NCI-H1105 (cell line): ENCODE measurements at regions not wholly inside any gene's neighbourhood (a gene's known extent, or its start where the extent isn't known, plus 50 kb on each side); places are given as distances from the start of the nearest gene placed in this dataset.

Experiments used
- DNase-seq: peaks from one replicate; lab custom pipeline; 2025; lab: John Stamatoyannopoulos, UW

- DNase-seq = no peak
Measured at GRCh38 chr14:71362282-71362681, 455.0 kb downstream of the PCNX1 start.

GRCh38 chr14:71362920-71363584 is 455.8 kb downstream of the PCNX1 start:
- DNase-seq = no peak

GRCh38 chr14:71363946-71364925 is 457.0 kb downstream of the PCNX1 start:
- no peak for DNase-seq

- DNase-seq = no peak
Measured at GRCh38 chr14:71365361-71365760, 458.1 kb downstream of the PCNX1 start.

GRCh38 chr14:71366861-71367260 is 459.6 kb downstream of the PCNX1 start:
- no peak for DNase-seq

GRCh38 chr14:71371711-71372396 is 464.6 kb downstream of the PCNX1 start:
- DNase-seq = no peak

GRCh38 chr14:71372411-71372838 is 465.2 kb downstream of the PCNX1 start:
- DNase-seq = no peak

- DNase-seq = no peak
Measured at GRCh38 chr14:71373773-71374172, 466.5 kb downstream of the PCNX1 start.

- no peak for DNase-seq
Measured at GRCh38 chr14:71374989-71375388, 467.7 kb downstream of the PCNX1 start.

- DNase-seq = no peak
Measured at GRCh38 chr14:71377099-71377498, 469.8 kb downstream of the PCNX1 start.

GRCh38 chr14:71380271-71380670 is 473.0 kb downstream of the PCNX1 start:
- no peak for DNase-seq

- DNase-seq = no peak
Measured at GRCh38 chr14:71381814-71382213, 474.6 kb downstream of the PCNX1 start.

GRCh38 chr14:71382315-71382714 is 475.1 kb downstream of the PCNX1 start:
- DNase-seq = no peak

GRCh38 chr14:71383510-71383909 is 476.3 kb downstream of the PCNX1 start:
- no peak for DNase-seq

GRCh38 chr14:71384007-71384845 is 477.0 kb downstream of the PCNX1 start:
- DNase-seq = no peak

GRCh38 chr14:71387753-71388152 is 480.5 kb downstream of the PCNX1 start:
- no peak for DNase-seq

- DNase-seq = no peak
Measured at GRCh38 chr14:71388336-71388735, 481.1 kb downstream of the PCNX1 start.

- no peak for DNase-seq
Measured at GRCh38 chr14:71388862-71389261, 481.6 kb downstream of the PCNX1 start.

GRCh38 chr14:71394386-71394785 is 487.1 kb downstream of the PCNX1 start:
- DNase-seq = no peak

- no peak for DNase-seq
Measured at GRCh38 chr14:71395151-71395604, 487.9 kb downstream of the PCNX1 start.

GRCh38 chr14:71395636-71396035 is 488.4 kb downstream of the PCNX1 start:
- DNase-seq = no peak
